ENCODE measurements at regions not wholly inside any gene's neighbourhood (a gene's known extent, or its start where the extent isn't known, plus 50 kb on each side); places are given as distances from the start of the nearest gene placed in this dataset.
"Not testable (repeated sequence)": the region's sequence is repeated elsewhere in the genome, so short reads cannot be mapped to it uniquely, and the experiment has no call there.

- not testable (repeated sequence) for FAIRE-seq; DNase-seq (ENCODE audit: insufficient read length, low spot score)
Observed at GRCh38 chr20:17891131-17891530, 77.5 kb downstream of the SNX5 start.

GRCh38 chr20:17890330-17890729, 78.3 kb downstream of the SNX5 start:
- FAIRE-seq (no peak), DNase-seq (ENCODE audit: insufficient read length, low spot score) (no peak)

GRCh38 chr20:17889226-17889625, 79.4 kb downstream of the SNX5 start:
- DNase-seq (ENCODE audit: insufficient read length, low spot score) (no peak), FAIRE-seq (no peak)

GRCh38 chr20:17888044-17888443, 80.5 kb downstream of the SNX5 start:
- DNase-seq (ENCODE audit: insufficient read length, low spot score) = no peak

GRCh38 chr20:17887331-17888030, 81.1 kb downstream of the SNX5 start:
- no peak for FAIRE-seq
- no peak for DNase-seq (ENCODE audit: insufficient read length, low spot score)

More at GRCh38 chr20:17888044-17888443, 80.5 kb downstream of the SNX5 start:
- FAIRE-seq = no peak

GRCh38 chr20:17885544-17885943, 83.0 kb downstream of the SNX5 start:
- DNase-seq (ENCODE audit: insufficient read length, low spot score) = no peak

GRCh38 chr20:17885076-17885475, 83.5 kb downstream of the SNX5 start:
- no peak for DNase-seq (ENCODE audit: insufficient read length, low spot score)
- no peak for FAIRE-seq

More at GRCh38 chr20:17885544-17885943, 83.0 kb downstream of the SNX5 start:
- FAIRE-seq = no peak

- no peak for DNase-seq (ENCODE audit: insufficient read length, low spot score)
- FAIRE-seq = no peak
Observed at GRCh38 chr20:17884307-17885003, 84.1 kb downstream of the SNX5 start.

GRCh38 chr20:17883592-17884306, 84.8 kb downstream of the SNX5 start:
- FAIRE-seq = no peak
- no peak for DNase-seq (ENCODE audit: insufficient read length, low spot score)

- FAIRE-seq (no peak), DNase-seq (ENCODE audit: insufficient read length, low spot score) (no peak)
Observed at GRCh38 chr20:17882834-17883591, 85.6 kb downstream of the SNX5 start.

GRCh38 chr20:17882065-17882833, 86.3 kb downstream of the SNX5 start:
- FAIRE-seq (no peak), DNase-seq (ENCODE audit: insufficient read length, low spot score) (no peak)

GRCh38 chr20:17881741-17882064, 86.9 kb downstream of the SNX5 start:
- DNase-seq (ENCODE audit: insufficient read length, low spot score) (no peak), FAIRE-seq (no peak)

- FAIRE-seq (no peak), DNase-seq (ENCODE audit: insufficient read length, low spot score) (no peak)
Observed at GRCh38 chr20:17878912-17879602, 89.5 kb downstream of the SNX5 start.

GRCh38 chr20:17878069-17878911, 90.3 kb downstream of the SNX5 start:
- FAIRE-seq = no peak
- DNase-seq (ENCODE audit: insufficient read length, low spot score) = no peak

- DNase-seq (ENCODE audit: insufficient read length, low spot score) (no peak), FAIRE-seq (no peak)
Observed at GRCh38 chr20:17875981-17876385, 92.6 kb downstream of the SNX5 start.

GRCh38 chr20:17875106-17875980, 93.3 kb downstream of the SNX5 start:
- DNase-seq (ENCODE audit: insufficient read length, low spot score) (no peak), FAIRE-seq (no peak)

GRCh38 chr20:17874271-17875105, 94.1 kb downstream of the SNX5 start:
- DNase-seq (ENCODE audit: insufficient read length, low spot score) (no peak), FAIRE-seq (no peak)

Measured in HTR-8/SVneo (cell line).